Fibroblast of skin of back (primary cell): ENCODE measurements at regions not wholly inside any gene's neighbourhood (a gene's known extent, or its start where the extent isn't known, plus 50 kb on each side); places are given as distances from the start of the nearest gene placed in this dataset.
A peak's percentile ranks its signal among the peaks of the same experiment; 100 is the strongest.

Source experiments
- DNase-seq: peaks from one replicate; pipeline ENCODE4 v3.0.0-alpha.2; 2013

- DNase-seq, result no peak
Measured at GRCh38 chr13:99125326-99125915, 75.2 kb upstream of the UBAC2 start.

GRCh38 chr13:99126821-99127220 lies 73.8 kb upstream of the UBAC2 start:
- no peak for DNase-seq

GRCh38 chr13:99129050-99129449 lies 71.6 kb upstream of the UBAC2 start:
- no peak for DNase-seq

GRCh38 chr13:99129951-99130350 lies 70.7 kb upstream of the UBAC2 start:
- DNase-seq, result no peak

- no peak for DNase-seq
Measured at GRCh38 chr13:99131410-99131809, 69.2 kb upstream of the UBAC2 start.

GRCh38 chr13:99132295-99132835 lies 68.3 kb upstream of the UBAC2 start:
- DNase-seq, result no peak

GRCh38 chr13:99133230-99133629 lies 67.4 kb upstream of the UBAC2 start:
- no peak for DNase-seq

- DNase-seq, result no peak
Measured at GRCh38 chr13:99133848-99134247, 66.8 kb upstream of the UBAC2 start.

GRCh38 chr13:99135591-99135990 lies 65.1 kb upstream of the UBAC2 start:
- DNase-seq, result no peak

GRCh38 chr13:99136427-99136954 lies 64.2 kb upstream of the UBAC2 start:
- no peak for DNase-seq

- peak; percentile 22 for DNase-seq
Measured at GRCh38 chr13:99140831-99141230, 59.8 kb upstream of the UBAC2 start.

GRCh38 chr13:99143904-99144303 lies 56.8 kb upstream of the UBAC2 start:
- DNase-seq, result no peak

- no peak for DNase-seq
Measured at GRCh38 chr13:99144306-99144705, 56.3 kb upstream of the UBAC2 start.

GRCh38 chr13:99145461-99145860 lies 55.2 kb upstream of the UBAC2 start:
- DNase-seq, result no peak

- DNase-seq, result peak; percentile 92
Measured at GRCh38 chr13:99150575-99151361, 49.9 kb upstream of the UBAC2 start.
